ENCODE measurements at regions not wholly inside any gene's neighbourhood (a gene's known extent, or its start where the extent isn't known, plus 50 kb on each side); places are given as distances from the start of the nearest gene placed in this dataset.

DNA sequence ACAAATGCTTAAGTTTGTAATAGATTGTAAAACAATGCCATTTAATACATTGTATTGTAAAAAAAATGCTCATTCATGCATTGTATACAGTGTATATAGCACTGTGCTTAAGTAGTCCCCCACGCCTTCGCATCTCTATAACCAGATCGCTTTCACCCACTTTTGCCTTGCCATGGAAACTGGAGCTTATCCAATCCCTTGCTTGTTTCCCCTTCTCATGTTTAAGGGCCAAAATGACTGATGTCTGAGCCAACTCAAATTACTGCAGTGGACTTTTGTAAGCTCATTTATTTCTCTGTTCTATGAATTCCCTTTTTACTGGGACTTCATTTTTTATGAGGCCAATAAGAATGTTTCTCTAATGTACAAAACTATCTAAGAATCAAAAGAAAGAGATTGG lies 730.9 kb upstream of the GJE1 start:
- Histone ChIP-seq H3K4me3 (no peak overlapping the region), H3K36me3 (no peaks in the 10 kb centered on the region), H3K27ac (no peak overlapping the region), H3K4me1 (peaks cover 17% of the 10 kb centered on the region), H3K9me3 (no peaks in the 10 kb centered on the region), H3K27me3 (ENCODE audit: low read depth) (no peaks in the 10 kb centered on the region)
- ATAC-seq, result no peak
- intact Hi-C loops (cut with DNase I), result no loop called here
- DNase-seq, result no peak
- TF ChIP-seq, protein P1, sequence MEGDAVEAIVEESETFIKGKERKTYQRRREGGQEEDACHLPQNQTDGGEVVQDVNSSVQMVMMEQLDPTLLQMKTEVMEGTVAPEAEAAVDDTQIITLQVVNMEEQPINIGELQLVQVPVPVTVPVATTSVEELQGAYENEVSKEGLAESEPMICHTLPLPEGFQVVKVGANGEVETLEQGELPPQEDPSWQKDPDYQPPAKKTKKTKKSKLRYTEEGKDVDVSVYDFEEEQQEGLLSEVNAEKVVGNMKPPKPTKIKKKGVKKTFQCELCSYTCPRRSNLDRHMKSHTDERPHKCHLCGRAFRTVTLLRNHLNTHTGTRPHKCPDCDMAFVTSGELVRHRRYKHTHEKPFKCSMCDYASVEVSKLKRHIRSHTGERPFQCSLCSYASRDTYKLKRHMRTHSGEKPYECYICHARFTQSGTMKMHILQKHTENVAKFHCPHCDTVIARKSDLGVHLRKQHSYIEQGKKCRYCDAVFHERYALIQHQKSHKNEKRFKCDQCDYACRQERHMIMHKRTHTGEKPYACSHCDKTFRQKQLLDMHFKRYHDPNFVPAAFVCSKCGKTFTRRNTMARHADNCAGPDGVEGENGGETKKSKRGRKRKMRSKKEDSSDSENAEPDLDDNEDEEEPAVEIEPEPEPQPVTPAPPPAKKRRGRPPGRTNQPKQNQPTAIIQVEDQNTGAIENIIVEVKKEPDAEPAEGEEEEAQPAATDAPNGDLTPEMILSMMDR (IDR thresholded peaks at IDR 0.05), result no peak

DNA sequence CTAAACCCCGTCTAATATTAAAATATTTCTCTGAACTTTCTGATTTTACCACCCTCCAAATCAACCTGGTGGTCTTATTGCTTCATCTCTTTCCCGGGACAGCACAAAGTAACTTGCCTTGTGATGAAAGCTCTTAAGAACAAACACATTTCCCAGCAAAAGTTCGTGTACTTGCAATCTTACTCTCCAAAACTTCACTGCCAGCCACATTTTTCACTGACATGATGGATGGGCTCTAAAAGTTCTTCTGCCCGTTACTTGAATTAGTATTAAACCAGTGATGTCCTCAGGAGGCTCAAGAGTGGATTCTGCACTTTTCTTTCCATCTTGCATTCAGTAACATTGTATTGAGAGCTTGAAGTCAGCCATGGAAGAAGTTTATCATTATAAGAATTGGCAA lies 731.6 kb upstream of the GJE1 start:
- Histone ChIP-seq H3K27ac (no peak overlapping the region), H3K27me3 (ENCODE audit: low read depth) (no peaks in the 10 kb centered on the region), H3K9me3 (no peaks in the 10 kb centered on the region), H3K4me3 (no peak overlapping the region), H3K4me1 (peaks cover 17% of the 10 kb centered on the region), H3K36me3 (no peaks in the 10 kb centered on the region)
- ATAC-seq, result no peak
- no peak for DNase-seq
- intact Hi-C loops (cut with DNase I), result no loop called here
- TF ChIP-seq, protein P1 (IDR thresholded peaks at IDR 0.05), result no peak

DNA sequence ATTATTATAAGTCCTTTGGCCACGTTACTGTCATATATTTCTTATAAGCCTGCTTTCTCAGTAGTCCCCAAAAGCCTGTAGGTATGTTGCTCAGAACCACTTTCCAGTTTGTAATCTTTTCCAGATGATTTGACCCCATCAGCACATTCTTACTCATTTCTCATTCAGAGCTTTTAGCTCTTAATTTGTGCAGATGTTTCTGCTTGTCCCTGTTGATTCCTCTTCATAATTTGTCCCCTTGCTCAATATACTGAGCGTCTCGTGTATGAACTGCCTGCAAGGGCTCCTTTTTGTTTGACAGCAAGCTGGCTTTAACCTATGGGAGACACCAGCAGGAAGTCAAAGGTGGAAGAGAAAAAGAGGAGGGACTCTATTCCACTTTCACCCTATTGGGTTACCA lies 733.8 kb upstream of the GJE1 start:
- TF ChIP-seq, protein P1 (IDR thresholded peaks at IDR 0.05), result no peak
- H3K9me3 ChIP-seq, result no peaks in the 10 kb centered on the region
- H3K4me1 ChIP-seq, result peaks cover 16% of the 10 kb centered on the region
- H3K27ac ChIP-seq, result no peak overlapping the region
- H3K36me3 ChIP-seq, result no peaks in the 10 kb centered on the region
- no peak for ATAC-seq
- H3K4me3 ChIP-seq, result no peak overlapping the region
- no peak for DNase-seq
- intact Hi-C loops (cut with DNase I), result no loop called here
- H3K27me3 ChIP-seq (ENCODE audit: low read depth), result no peaks in the 10 kb centered on the region

DNA sequence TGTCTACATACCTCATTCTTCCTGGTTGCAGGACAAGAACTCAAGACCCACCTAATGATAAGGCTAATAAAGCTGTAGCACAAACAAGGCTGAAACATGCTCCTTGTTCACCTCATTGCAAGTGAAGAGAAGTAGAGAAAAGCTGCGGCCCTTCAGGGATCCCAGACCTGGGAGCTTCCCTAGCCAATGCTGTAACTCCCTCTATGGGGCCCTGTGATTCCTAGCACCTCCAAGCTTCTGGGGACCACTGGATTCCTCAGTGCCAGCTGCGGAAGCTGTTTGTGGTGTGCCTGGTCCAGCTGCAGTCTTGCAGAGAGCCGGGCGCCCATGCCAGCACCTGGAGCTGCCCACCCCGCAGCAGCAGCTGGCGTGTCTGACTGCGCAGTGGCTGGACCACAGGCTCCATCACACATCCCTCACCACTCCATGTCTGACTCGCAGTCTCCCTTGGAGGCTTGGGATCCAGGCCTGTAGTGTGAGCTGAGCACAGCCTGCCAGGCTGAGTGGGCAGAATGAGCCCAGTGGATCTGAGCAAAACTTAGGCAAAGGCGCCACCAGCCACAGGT lies 737.2 kb upstream of the GJE1 start:
- H3K4me3 ChIP-seq, result no peak overlapping the region
- TF ChIP-seq, protein P1 (IDR thresholded peaks at IDR 0.05), result no peak
- H3K4me1 ChIP-seq, result no peaks in the 10 kb centered on the region
- H3K9me3 ChIP-seq, result no peaks in the 10 kb centered on the region
- H3K36me3 ChIP-seq, result no peaks in the 10 kb centered on the region
- no peak overlapping the region for H3K27ac ChIP-seq
- no peak for ATAC-seq
- H3K27me3 ChIP-seq (ENCODE audit: low read depth), result no peaks in the 10 kb centered on the region
- no peak for DNase-seq
- intact Hi-C loops (cut with DNase I), result no loop called here

DNA sequence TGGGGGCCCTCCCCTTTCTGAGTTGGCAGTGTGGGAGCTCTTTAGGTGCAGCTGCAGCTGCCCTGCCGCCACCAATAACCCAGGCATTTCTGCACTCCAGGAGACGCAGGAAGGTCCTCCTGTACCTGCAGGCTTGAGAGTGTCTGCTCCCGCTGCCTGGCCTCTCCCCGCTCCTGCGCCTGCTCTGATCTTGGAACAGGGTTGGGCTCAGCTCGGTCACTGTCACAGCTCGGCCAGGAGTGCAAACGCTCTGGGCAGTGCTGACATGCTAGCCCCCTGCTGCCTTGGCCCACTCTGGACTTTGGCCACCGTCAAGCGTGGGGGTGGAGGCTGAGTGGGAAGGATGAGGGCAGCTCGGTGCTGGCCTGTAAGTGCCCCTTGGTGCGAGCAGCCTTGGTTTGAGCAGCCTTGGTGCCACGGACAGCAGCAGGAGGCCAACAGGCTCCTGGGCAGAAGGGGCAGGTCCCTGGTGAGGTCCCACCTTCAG lies 738.1 kb upstream of the GJE1 start:
- TF ChIP-seq, protein P1 (IDR thresholded peaks at IDR 0.05), result no peak
- Histone ChIP-seq H3K27me3 (ENCODE audit: low read depth) (no peaks in the 10 kb centered on the region), H3K27ac (no peak overlapping the region), H3K4me3 (no peak overlapping the region), H3K4me1 (no peaks in the 10 kb centered on the region), H3K36me3 (no peaks in the 10 kb centered on the region), H3K9me3 (no peaks in the 10 kb centered on the region)
- DNase-seq (peak; percentile 37), ATAC-seq (peak in 1 of 2 donors; percentile 45)
- intact Hi-C loops (cut with DNase I), result no loop called here

All from lower lobe of right lung (tissue), 2 donors.